ENCODE measurements at regions not wholly inside any gene's neighbourhood (a gene's known extent, or its start where the extent isn't known, plus 50 kb on each side); places are given as distances from the start of the nearest gene placed in this dataset.

DNA sequence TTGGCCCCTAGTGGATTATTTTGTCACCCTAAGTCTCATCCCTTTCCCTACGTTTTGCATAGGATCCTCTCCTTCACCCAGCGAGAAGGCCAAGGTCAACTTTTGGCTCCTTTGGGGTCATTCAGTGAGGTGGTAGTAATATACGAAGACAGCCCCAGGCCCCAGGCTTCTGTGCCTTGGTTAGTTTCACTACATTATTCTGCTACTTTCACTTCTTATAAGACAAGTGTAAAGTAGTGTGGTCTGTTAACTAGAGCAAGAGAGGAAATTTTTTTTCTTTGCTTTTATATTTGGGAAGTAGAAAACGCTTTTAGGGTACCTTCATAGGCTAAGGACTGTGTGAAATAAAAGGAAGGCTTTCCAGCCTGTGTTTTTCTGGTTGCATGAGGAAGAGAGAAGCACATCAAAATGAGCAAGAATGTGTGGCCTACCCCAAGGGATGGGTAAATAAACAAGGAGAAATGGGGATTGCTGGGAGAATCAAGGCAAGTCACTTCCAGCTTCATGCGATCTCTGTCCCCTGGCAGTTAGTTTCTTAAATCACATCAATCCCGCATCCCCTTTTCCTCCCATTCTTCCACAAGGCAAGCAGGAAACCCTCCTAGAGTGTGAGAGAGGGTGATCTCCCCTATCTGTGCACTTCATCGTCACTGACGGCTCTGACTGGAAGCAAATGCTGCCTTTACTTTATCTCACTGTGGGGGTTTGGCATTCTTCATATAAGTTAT, 677.0 kb upstream of the WWC1 start:
- Histone ChIP-seq H3K36me3 (replicated peaks in 1 of 2; ENCODE audit: control insufficient read depth in 1 of 2, insufficient read depth in 2 of 2, low read length in 2 of 2) (no peaks in the 10 kb centered on the region), H3K27ac (ENCODE audit: low read depth in 1 of 2, low read length in 2 of 2) (no peak overlapping the region), H3K4me2 (replicated peaks; ENCODE audit: extremely low read depth, low read length, poor library complexity, severe bottlenecking) (no peak overlapping the region), H3K4me3 (replicated peaks in 1 of 3; ENCODE audit: low read depth in 2 of 3, low read length in 3 of 3) (no peak overlapping the region), H2AFZ (ENCODE audit: insufficient read depth, low read depth, low read length, poor library complexity, severe bottlenecking) (no peak overlapping the region), H3K27me3 (ENCODE audit: control insufficient read depth in 2 of 2, insufficient read depth in 2 of 2, low read length in 2 of 2) (no peaks in the 10 kb centered on the region), H3K4me1 (ENCODE audit: control insufficient read depth in 1 of 2, insufficient read depth in 2 of 2, low read length in 2 of 2) (no peaks in the 10 kb centered on the region), H3K79me2 (ENCODE audit: insufficient read depth, low read length) (no peaks in the 10 kb centered on the region), H4K20me1 (ENCODE audit: insufficient read depth, low read length) (no peaks in the 10 kb centered on the region), H3K9me3 (replicated peaks in 1 of 2; ENCODE audit: control insufficient read depth in 1 of 2, insufficient read depth in 1 of 2, low read length in 2 of 2) (peaks cover 0 to 3% of the 10 kb centered on the region in 2 donors), H3K9ac (ENCODE audit: insufficient read depth, low read length, poor library complexity, severe bottlenecking) (no peak overlapping the region)
- H3K27me3 Mint-ChIP-seq (ENCODE audit: low read depth in 3 of 3) = peaks cover 0 to 1% (median 1%) of the 10 kb centered on the region in 3 donors
- peaks cover 0 to 6% (median 2%) of the 10 kb centered on the region in 7 donors for H3K9me3 Mint-ChIP-seq
- 88% methylated on average over 1 of the region's 8 CpGs for WGBS (ENCODE audit: insufficient coverage)
- no peaks in the 10 kb centered on the region for H3K36me3 Mint-ChIP-seq
- intact Hi-C loops (cut with micrococcal nuclease) = no loop called here
- TF ChIP-seq, protein P1, sequence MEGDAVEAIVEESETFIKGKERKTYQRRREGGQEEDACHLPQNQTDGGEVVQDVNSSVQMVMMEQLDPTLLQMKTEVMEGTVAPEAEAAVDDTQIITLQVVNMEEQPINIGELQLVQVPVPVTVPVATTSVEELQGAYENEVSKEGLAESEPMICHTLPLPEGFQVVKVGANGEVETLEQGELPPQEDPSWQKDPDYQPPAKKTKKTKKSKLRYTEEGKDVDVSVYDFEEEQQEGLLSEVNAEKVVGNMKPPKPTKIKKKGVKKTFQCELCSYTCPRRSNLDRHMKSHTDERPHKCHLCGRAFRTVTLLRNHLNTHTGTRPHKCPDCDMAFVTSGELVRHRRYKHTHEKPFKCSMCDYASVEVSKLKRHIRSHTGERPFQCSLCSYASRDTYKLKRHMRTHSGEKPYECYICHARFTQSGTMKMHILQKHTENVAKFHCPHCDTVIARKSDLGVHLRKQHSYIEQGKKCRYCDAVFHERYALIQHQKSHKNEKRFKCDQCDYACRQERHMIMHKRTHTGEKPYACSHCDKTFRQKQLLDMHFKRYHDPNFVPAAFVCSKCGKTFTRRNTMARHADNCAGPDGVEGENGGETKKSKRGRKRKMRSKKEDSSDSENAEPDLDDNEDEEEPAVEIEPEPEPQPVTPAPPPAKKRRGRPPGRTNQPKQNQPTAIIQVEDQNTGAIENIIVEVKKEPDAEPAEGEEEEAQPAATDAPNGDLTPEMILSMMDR (IDR thresholded peaks at IDR 0.05) = no peak
- DNase-seq = no peak
- H3K4me3 Mint-ChIP-seq = no peak overlapping the region
- H3K4me1 Mint-ChIP-seq = no peaks in the 10 kb centered on the region
- no peak overlapping the region for H3K27ac Mint-ChIP-seq

- DNase-seq = no peak
- TF ChIP-seq, protein P1 (IDR thresholded peaks at IDR 0.05) = no peak
- H3K27me3 Mint-ChIP-seq (ENCODE audit: low read depth in 3 of 3) = peaks cover 0 to 1% (median 1%) of the 10 kb centered on the region in 3 donors
- no CpG with 5 or more reads among the region's 2 CpGs for WGBS (ENCODE audit: insufficient coverage)
- Histone ChIP-seq H3K27ac (ENCODE audit: low read depth in 1 of 2, low read length in 2 of 2) (no peak overlapping the region), H2AFZ (ENCODE audit: insufficient read depth, low read depth, low read length, poor library complexity, severe bottlenecking) (no peak overlapping the region), H3K79me2 (ENCODE audit: insufficient read depth, low read length) (no peaks in the 10 kb centered on the region), H3K9ac (ENCODE audit: insufficient read depth, low read length, poor library complexity, severe bottlenecking) (no peak overlapping the region), H4K20me1 (ENCODE audit: insufficient read depth, low read length) (no peaks in the 10 kb centered on the region), H3K4me3 (replicated peaks in 1 of 3; ENCODE audit: low read depth in 2 of 3, low read length in 3 of 3) (no peak overlapping the region), H3K27me3 (ENCODE audit: control insufficient read depth in 2 of 2, insufficient read depth in 2 of 2, low read length in 2 of 2) (no peaks in the 10 kb centered on the region), H3K4me1 (ENCODE audit: control insufficient read depth in 1 of 2, insufficient read depth in 2 of 2, low read length in 2 of 2) (no peaks in the 10 kb centered on the region), H3K36me3 (replicated peaks in 1 of 2; ENCODE audit: control insufficient read depth in 1 of 2, insufficient read depth in 2 of 2, low read length in 2 of 2) (no peaks in the 10 kb centered on the region), H3K9me3 (replicated peaks in 1 of 2; ENCODE audit: control insufficient read depth in 1 of 2, insufficient read depth in 1 of 2, low read length in 2 of 2) (peaks cover 0 to under 1% of the 10 kb centered on the region in 2 donors), H3K4me2 (replicated peaks; ENCODE audit: extremely low read depth, low read length, poor library complexity, severe bottlenecking) (no peak overlapping the region)
- peaks cover 0 to 2% (median 2%) of the 10 kb centered on the region in 7 donors for H3K9me3 Mint-ChIP-seq
- intact Hi-C loops (cut with micrococcal nuclease) = no loop called here
- no peaks in the 10 kb centered on the region for H3K36me3 Mint-ChIP-seq
- no peaks in the 10 kb centered on the region for H3K4me1 Mint-ChIP-seq
- no peak overlapping the region for H3K4me3 Mint-ChIP-seq
- H3K27ac Mint-ChIP-seq = no peak overlapping the region
Measured at GRCh38 chr5:167616043-167616890, 675.2 kb upstream of the WWC1 start.

All from CD14-positive monocyte (primary cell).